CD4-positive, alpha-beta T cell treated with Interleukin-17A for 4 hours (primary cell): ENCODE measurements at regions not wholly inside any gene's neighbourhood (a gene's known extent, or its start where the extent isn't known, plus 50 kb on each side); places are given as distances from the start of the nearest gene placed in this dataset.

Experiments
- DNase-seq: peaks from one replicate; pipeline ENCODE4 v3.0.0-alpha.2; 2020; ENCODE audit warnings: mixed read lengths

DNA sequence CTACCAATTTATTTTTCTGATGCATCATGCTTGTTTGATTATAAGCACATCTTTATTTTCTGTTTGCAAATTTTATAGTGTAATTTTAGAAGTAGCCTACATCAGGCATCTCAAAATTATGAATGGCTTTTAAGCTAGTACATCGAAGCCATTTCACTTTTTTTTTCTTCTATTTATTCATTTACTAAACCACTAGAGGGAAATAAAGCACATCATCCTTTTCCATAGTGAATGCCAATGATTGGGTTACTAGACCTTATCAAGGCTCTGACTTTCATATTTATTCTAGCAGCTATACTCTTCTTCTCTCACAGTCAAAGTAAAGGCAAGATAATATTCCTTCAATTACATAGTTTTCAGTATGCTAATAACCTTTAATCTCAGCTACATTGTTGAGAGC is 736.4 kb upstream of the LRFN5 start:
- DNase-seq: no peak

DNA sequence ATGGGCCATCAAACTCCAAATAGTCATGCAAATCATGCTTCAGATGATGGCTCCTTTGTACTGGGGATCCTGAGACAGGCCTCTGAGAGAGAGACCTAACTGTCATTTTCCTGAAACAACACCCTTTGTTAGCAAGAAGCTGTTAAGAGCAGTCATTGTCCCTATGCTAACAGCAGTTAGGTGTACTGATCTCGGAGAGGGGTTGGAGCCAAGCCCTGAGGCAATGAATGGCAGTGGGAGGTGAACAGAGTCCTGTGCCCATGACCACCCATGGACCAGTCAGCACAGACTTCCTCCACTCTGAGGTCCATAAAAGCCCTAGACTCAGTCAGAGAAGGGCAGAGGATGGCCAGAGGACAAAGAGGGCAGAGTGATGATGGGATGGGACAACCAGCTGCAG is 747.6 kb upstream of the LRFN5 start:
- no peak for DNase-seq

DNA sequence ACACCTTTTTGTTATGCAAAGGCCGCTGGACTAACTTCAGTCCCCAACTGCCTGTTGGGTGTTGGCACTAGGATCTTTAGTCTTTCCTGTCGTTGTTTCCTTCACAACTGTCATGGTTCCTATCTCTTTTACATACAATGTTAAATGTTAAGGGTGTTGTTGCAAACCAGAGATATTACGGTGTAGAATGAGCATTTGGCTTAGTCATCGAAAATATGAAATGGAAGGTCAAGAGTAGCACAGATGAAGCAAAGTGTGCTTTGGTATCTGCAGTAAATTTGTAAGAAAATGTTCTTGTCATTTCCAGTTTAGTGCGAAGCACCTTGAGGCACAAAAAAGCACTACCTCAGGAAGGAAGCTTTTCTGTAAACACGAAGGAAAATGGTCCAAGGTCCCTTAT is 751.3 kb upstream of the LRFN5 start:
- DNase-seq: no peak

DNA sequence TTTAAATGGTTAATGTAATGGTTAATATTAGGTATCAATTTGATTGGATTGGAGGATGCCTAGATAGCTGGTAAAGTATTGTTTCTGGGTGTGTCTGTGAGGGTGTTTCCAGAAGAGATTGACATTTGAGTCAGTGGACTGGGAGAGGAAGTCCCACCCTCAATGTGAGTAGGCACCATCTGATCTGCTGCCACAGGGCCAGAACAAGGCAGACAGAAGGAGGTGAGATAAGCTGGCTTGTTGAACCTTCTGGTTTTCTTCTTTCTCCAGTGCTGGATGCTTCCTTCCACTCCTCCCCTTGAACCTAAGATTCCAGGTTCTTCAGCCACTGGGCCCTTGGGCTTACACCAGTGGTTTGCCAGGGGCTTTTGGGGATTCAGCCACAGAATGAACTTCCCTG is 756.5 kb upstream of the LRFN5 start:
- DNase-seq: no peak

DNA sequence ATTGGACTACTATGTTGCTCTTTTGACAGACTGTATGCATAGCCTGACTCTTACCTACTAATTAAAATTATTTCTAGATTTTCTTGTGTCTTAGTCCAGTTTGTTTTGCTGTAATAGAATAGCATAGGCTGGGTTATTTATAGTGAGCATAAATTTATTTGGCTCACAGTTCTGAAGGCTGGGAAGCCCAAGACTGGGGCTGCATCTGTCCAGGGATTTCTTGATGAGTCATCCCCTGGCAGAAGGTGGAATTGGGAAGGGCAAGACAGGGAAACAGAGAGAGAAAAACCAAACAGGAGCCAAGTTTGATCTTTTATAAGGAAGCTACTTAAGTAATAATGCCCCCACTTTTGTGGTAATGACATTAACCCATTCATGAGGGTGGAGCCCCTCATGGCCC is 759.2 kb upstream of the LRFN5 start:
- no peak for DNase-seq

DNA sequence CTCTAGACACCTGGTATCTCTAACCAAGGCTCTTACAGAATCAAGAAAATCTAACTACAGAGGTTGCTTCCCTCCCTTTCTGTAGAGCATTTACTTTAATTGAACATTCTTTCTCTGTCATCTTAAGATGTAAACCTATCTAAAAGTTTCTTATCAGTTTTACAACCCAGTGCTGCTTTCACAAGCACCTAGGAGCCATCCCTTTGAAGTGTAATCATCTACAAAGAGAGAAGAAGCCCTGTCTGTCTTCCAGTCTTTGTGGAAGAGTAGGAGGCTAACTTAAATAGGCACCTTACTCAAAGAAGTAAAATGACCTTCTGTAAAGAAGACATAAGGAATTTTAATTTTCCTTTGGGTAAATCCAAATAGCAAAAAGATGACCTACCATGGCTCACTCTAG is 763.9 kb upstream of the LRFN5 start:
- no peak for DNase-seq

DNA sequence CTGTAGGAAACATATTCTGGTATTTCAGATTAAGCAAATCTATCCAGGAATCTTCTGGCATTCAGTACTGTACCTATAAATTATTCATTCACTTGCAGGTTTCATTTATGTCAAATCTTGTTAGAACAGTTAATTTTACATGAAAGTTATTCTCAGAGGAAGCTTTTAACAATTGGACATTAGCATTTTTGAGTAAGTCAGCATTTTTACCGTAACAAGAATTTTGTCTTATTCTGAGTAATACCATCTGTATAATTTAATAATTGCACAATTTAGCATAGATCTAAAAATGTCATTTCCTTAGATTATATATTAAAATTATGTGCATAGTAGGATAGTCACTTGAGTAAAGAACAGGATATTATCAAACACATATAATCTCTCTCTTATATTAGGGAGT is 764.8 kb upstream of the LRFN5 start:
- DNase-seq: no peak

DNA sequence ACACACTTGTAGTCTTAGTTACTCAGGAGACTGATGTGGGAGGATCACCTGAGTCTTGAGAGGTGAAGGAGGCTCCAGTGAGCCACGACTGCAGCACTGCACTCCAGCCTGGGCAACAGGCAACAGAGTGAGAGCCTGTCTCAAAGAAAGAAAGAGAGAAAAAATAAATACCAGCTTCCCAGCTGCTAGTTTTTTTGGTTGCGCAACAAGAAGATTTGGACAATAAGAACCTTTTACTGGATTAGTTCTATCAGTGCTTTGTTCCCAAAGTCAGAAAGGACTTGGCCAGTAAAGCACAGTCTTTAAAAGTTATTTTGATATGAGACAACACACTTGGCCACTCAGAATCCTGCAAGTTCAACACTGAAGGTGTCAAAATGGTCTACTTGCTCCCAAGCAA is 768.1 kb upstream of the LRFN5 start:
- DNase-seq: no peak

DNA sequence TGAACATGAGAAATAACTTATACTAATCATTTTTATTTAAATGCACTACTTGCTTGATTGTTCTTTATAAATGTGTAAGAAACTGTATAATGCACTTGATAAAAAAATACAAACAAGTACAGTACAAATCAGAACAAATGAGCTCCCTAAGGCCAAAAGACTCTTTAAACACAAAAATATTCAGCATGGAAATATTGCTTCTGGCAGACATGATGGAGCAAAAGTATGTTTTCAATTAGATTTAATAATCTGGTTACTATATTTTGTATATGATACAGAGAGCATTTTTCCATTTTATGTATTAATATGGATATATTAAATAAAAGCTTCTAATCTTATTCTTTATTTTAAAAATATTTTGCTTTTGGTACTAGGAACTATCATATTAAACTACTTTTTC is 800.2 kb upstream of the LRFN5 start:
- DNase-seq: no peak

DNA sequence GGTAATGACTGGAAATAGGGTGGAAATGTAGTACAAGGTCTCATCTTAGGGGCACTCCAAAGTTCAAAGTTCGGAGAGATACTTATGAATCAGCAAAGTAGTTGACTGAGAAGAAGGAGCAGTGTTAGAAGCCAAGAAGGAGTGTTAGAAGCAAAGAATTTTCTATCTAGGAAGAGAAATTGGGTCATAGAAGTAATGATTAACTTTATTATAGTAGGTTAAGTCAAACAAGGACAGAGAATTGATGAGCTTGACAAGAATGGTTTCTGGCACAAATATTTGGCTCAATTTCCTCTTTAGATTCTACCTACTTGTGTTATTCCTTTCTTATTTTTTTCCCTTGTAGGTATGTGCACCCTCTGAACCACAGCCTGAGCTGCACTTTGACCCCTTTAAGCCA is 810.5 kb upstream of the LRFN5 start:
- DNase-seq: no peak

DNA sequence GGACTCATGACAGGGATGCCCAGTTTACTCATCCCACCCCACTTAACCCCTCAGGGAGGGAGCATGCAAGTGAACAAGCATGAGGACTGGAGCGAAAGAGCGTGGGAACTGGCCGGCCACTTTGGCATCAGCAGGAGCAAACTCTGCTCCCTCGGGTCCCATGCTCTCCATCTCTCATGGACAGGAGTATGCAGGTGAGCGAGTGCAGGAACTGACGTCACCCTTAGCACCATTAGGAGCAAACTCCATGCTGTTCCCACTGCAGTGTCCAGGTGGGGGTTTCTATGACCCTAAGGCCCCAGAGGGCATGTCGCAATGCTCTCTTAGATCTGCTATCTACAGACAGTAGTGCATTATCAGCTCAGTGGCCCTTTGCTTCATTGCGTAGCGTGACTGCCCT is 821.8 kb upstream of the LRFN5 start:
- no peak for DNase-seq

DNA sequence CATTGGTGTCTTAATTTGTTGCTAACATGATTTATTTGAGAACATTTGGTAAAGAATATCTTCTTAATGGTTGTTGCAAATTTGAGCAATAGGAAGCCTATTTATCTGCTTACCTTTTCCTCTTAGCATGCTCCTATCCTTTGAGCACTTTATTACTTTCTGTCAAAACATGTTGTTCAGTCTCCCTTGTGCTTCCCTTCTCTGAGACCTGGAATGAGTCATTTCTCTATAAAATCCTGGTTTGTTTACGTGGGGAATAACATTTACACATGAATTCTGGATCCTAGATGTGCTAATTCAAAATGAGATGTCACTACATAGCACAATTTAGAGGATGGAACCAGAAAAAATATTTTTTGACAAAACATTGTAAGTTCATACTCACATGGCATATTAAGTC is 844.0 kb upstream of the LRFN5 start:
- DNase-seq: no peak

DNA sequence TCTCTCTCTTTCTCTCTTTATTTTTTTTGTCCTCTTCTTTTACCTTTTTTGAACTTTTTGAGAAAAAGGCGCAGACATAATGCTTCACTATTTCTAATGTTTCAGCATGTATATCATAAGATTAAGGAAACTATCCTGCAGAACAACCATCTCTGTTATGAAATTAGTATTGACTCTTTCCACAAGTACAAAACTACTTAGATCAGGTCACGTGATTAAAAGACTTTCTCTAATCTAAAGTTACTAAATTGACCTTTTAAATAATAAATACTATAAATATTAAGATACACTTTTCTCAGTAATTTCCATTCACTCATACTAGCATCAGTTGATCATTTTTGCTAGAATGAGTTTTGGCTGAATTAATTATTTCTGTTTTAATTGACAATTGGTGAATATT is 844.5 kb upstream of the LRFN5 start:
- no peak for DNase-seq

DNA sequence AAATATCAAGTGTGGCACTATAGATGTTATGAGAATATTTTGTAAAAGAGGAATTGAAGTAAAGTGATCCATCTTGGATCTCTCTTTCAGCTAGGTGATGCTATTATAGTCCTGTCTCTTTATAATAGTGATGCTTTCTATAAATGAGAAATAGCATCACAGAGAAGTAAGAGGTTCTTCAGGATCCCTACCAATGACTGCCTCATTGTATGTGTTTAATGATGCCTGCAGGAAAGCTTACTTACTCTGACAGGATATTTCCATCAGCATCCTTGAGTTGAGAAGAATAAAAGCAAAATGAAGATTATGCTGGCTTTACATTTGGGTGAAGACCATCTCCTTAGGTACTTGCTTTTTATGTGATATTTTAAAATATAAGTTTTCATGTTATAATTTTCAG is 846.0 kb upstream of the LRFN5 start:
- no peak for DNase-seq

DNA sequence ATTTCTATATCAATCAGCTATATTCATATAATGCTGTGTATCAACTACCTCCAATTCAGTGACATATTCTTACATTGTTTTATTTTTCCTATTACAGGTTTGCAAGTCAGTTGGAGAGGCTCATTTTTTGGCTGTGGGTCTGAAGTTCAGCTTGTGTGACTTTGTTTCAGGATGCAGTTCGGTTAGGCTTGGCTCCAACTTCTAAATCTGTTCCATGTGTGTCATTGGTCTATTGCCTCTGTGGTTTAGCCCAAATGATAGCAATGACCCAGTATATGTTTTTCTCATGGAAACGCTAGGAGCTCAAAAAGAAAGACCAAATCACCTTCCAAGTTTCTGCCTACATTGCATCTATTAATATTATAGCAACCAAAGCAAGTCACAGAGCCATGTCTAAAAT is 848.6 kb upstream of the LRFN5 start:
- DNase-seq: no peak

DNA sequence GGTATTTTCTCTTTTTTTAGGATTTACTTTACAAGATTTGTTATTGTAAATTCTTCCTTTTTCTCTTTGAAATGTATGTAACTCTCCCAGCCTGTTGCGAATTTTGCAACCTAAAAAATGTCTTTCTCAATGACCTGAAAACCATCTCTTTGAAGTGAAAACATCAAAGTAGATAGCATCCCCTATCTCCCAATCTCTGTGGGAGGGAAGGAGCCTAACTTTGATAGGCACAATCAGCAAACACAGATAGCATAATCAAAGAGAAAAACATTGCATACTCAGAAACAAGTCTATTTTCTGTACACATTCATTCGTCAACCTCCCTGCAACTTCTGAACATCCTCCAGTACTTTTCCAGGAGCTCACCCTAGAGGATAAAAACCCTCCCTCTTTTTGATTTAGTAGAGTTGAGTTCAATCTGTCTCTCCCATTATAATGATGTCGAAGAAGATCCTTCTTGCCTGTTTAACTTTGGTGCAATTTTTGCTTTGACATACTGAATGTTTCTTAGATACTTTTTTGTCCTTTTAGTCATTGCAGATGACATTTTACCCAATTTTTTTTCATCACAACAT is 849.2 kb upstream of the LRFN5 start:
- no peak for DNase-seq

DNA sequence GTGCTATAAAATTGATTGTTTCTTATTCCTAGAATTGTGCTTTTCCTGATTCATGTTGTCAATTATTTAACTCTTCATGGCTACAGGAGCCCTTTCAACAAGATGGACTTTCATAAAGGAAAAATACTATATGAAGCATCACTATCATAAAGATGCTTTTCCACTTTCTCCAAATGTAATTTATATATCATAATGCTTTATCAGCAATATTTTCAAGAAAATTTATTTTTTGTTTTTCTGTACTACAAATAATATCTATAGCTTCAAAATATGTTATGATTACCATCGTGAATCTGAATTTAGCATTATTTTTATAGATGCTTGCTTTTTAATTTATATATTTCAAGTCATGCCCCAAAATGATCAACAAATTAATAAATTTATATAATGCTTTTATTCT is 873.5 kb upstream of the LRFN5 start:
- DNase-seq: no peak

DNA sequence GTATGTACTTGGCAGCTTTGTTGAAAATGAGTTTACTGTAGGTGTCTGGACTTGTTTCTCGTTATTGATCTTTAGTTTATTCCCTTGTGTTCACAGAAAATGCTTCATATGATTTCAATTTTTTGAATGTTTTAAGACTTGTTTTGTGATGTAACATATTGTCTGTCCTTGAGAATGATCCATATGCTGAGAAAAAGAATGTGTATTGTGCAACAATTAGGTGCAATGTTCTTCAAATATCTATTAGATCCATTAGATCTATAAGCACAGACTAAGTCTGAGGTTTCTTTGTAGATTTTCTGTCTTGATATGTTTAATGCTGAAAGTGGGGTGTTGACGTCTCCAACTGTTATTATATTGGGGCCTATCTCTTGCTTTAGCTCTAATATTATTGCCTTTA is 879.6 kb upstream of the LRFN5 start:
- DNase-seq: no peak

DNA sequence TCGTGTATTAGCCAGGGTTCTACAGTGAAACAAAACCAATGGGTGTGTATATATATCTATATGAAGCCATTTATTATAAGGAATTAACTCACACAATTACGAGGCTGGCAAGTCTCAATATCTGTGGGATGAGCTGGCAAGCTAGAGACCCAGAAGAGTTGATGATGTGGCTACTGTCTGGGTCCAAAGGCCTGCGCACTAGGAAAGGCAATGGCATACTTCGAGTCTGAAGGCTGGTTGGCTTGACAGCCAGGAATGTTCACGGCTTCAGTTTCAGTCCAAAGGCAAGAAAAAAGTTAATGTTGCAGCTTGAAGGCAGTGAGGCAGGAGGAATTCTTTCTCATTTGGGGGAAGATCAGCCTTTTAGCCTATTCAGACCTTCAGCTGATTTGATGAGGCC is 893.3 kb upstream of the LRFN5 start:
- DNase-seq: no peak

DNA sequence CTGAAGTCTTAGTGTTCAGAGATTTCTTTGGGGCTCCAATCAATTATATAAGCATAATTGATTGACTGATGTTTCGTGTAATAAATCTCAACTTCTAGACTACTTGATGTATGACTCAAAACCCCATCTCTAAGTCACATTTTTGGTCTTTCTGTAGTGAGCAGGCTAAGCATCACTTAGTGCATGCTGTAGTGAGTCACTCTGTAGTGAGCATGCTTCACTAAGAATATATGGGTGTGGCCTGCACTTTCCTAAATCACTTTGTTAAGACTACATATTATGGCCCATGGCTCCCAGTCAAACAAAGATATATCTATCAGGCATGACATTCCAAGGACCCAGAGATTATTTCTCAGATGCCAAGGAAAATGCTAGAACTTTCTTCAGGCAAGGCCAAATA is 909.4 kb upstream of the LRFN5 start:
- no peak for DNase-seq

DNA sequence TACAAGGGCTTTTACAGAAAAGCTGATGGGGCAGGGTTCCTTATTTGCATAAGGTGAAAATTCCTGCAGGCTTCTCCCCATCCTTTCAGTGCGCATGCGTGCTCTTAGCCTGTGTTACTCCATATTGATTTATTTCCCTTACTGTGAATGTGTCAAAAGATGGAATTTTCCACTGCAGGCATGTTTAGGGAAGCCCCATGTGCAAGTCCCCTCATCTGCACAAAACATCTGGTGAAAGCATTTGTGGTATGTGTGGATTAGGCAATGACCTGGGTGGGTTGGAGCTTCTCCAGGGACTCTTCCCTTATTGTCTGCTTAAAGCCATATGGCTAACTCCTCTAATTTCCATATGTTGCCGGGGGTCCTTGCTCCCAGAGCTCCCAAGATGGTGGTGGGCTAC is 912.7 kb upstream of the LRFN5 start:
- DNase-seq: no peak

DNA sequence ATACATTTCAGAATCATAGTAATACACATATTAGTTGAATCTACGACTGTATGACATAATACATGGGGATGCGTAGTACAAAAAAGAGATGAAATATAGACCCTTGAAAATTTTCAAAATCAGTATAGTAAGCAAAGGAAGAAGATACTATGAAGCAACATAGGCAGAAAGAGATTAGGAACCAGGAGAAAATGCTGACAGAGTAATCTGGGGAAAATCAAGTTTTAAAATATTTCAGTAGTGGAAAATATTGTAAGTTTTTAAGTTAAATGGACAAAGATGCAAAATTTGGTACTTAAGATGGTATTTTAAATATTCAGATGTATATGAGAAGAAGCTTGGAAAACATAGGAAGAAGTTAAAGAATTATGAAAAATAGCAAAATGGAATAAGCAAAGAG is 915.6 kb upstream of the LRFN5 start:
- no peak for DNase-seq

DNA sequence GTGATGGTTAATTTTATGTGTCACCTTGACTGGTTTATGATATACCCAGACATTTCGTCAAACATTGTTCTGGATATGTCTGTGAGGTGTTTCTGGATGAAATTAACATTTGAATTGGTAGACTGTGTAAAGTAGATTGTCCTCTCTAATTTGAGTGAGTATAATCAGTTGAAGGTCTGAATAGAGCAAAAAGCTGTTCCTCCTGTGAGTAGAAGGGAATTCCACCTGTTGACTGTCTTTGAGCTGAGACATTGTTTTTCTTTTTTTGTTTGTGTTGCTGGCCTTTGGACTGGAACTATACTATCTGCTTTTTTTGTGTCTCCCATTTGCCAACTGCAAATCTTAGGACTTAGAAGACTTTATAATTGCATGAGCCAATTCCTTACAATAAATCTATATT is 920.9 kb upstream of the LRFN5 start:
- no peak for DNase-seq

DNA sequence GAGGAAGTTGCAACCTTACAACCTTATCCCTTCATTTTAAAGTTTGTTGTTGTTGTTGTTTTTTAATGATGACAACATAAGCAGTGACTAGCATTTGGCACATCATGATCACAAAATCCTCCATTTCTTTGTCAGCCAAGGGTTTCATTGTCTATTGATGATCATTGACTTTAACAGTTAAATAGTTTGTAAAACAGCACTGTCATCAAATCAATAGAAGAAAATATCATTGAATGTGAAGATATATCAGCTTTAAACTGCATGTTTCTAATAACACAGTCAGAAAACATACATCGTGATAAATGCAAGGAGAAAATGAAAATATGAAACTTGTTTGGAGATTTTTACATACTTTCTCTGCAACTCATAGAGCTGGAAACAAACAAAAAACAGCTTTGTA is 922.3 kb upstream of the LRFN5 start:
- DNase-seq: no peak

DNA sequence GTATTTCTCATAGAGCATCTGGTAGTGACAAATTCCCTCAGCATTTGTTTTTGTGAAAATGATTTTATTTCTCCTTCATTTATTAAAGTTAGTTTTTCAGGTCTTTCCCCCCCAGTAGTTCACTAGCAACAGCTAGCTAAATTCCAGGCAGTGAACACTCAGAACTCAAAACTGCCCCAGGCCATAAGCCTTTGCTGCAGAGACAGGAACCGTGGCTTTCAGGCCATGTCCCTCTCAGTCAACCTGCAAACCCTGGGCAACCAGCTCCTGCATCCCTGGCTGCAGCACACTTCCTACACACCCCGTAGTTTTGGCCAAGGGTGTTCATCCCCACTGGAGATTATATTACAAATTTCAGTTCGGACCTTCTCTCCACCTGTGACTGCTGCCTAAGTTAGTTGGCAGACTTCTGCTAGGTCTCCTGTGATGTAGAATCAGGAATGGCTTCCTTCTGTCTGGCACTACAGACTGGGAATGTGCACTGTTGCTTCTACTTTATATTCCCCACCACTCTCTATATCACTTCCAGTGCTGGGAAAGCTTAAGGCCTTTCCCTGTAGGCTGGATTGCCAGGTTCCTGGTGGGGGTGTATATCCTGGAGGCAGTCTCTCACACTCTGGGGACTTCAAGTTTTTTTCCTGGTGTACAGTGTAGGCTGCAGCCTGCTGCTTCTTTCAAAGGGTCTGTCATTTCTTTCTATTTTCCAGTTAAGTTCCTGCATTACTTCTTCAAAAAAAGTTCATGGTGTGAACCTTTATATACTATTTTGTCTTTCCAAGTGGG is 924.4 kb upstream of the LRFN5 start:
- no peak for DNase-seq
